GM04504 (cell line): ENCODE measurements at regions not wholly inside any gene's neighbourhood (a gene's known extent, or its start where the extent isn't known, plus 50 kb on each side); places are given as distances from the start of the nearest gene placed in this dataset.

Experiments
- DNase-seq: peaks from one replicate; pipeline ENCODE4 v3.0.0-alpha.2; 2012; ENCODE audit warnings: low read depth

DNA sequence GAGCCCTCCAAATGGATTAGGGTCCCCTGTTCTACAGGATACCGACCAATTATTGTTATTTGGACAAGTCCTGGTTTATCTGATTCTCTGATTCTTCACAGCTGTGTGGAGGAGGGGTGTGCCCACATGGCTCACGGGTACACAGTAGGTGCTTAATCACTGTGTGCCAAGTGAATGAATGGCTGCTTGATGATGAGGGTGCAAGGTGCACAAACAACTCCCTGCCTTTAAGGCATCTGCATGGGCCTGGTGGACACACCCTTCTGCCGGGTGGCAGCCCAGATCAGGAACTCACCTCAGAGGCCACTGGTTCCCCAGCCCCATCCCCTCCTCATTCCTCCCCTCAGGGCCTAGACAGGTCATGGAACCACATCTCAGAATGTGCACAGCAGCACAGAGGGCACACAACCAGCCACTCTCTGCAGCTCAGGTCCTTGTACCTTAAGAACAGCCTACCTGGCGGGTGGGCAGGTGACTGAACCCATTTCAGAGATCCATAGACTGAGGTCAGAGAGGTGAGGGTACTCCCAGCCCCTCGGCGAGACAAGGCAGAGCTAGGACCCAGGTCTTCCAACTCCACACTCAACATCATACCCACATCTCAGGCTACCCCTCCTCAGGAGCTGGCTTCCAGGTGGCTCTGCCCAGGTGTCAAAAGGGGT lies 50.3 kb downstream of the SHANK2 start:
- DNase-seq = no peak

GRCh38 chr11:71201231-71201630 lies 51.1 kb downstream of the SHANK2 start:
- no peak for DNase-seq

GRCh38 chr11:71200761-71201160 lies 51.6 kb downstream of the SHANK2 start:
- DNase-seq = no peak

DNA sequence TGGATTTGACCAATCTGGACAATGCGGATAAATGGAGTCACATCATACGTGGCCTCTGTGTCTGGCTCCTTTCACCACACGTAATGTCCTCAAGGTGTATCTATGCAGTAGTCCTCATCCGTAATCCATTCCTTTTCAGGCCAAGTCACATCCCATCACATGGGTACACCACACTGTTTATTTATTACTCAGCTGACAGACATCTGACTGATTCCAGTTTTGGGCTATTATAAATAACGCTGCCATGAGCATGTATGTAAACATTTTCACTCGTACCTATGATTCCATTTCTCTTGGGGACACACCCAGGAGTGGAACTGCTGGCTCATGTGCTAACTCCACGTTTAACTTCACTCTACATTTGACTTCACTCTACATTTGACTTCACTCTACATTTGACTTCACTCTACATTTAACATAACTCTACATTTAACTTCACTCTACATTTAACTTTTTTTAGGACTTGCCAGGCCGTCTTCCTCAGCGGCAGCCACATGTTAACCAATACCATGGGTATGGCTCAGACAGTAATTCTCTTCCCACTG lies 52.1 kb downstream of the SHANK2 start:
- no peak for DNase-seq

- no peak for DNase-seq
These were observed 53.1 kb downstream of the SHANK2 start for GRCh38 chr11:71199226-71199820.

DNA sequence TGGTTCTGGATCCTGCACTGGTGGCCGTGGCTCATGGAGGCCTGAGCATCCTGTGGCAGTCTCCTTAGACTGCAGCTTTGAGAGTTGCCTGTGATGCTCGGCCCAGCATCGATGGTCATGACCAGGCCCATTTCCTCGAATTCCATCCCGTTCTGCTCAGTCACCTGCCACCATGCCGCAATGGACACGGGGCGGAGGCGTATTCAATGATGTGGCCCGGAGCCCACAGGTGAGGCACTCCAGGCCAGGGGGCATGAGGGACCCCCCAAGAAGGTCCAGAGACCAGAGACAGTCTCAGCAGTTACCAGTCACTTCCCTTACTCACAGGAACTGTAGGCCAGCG lies 53.6 kb downstream of the SHANK2 start:
- DNase-seq = no peak

GRCh38 chr11:71198141-71198822 lies 54.1 kb downstream of the SHANK2 start:
- no peak for DNase-seq

DNA sequence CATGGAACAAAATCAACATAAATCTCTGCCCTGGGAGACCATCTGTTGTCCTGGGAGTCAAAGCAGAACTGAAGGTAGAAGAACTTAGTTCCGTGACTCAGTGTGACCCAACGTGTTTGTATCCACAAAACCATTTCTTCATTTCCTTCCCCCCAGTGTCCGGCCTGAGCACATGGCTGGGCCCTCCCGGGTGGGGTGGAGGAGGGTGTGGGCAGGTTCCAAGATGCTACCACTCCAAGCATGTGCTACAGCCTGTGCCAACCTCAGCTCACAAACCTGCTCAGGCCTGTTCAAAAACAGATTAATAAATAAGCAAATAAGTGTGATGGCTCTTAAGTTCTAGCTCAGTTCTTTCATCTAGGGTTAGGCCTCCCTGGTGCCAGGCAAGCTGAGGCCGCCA lies 55.3 kb downstream of the SHANK2 start:
- no peak for DNase-seq

DNA sequence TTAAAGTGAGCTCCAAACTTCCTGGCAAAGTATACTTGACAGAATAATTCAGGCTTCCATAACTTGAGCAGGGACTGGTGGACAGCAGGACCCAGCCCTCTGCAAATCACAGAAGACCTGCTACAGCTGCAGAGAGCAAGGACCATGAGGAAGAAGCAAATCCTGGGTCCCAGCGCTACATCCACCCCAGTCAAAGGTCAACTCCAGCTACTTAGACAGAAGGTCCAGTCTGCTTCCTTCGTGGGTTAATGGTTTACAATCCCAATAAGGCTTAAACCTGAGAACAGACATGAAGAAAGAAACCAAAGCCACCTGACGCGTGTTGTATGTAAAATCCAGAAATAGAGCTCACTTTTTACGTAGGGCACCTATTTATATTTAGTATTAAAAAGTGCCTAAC lies 57.7 kb downstream of the SHANK2 start:
- DNase-seq = no peak

DNA sequence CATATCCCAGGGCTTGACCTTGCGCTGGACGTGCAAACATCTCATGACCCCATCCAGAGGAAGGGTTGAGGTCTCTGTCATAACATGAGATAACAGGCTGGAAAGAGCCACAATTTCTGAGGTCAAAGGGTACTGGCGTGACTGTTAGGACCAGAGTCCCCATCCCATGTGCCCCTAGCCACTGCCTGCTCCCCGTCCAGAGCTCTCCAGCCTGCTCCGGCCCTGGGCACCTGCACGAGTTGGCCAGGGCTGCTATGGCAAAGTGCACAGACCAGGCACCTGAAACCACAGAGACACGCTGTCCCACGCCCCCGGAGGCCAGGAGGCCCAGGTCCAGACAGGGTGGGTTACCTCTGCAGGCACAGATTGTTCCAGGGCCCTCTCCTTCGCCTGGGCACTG lies 58.9 kb downstream of the SHANK2 start:
- DNase-seq = no peak

GRCh38 chr11:71192629-71193028 lies 59.7 kb downstream of the SHANK2 start:
- DNase-seq = no peak

- DNase-seq = no peak
These were observed 61.2 kb downstream of the SHANK2 start for GRCh38 chr11:71191201-71191600.

DNA sequence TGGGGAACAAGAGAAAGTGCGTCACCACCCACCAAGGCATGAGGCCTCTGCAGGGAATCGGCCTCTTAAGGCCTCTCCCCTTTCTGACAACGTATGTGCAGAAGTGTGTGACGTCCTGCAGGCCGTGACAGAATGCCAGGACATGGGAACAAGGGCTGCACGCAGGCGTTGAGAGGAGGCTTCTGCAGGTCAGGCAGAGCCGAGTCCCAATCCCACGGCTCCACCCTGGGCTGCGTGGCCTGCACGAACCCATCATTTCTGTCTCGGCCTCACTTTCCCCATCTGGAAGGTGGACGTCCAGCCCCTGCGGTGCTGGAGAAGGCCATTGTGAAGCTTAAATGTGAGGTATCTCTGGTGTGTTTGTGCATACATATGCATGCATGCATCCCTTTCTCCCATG lies 61.8 kb downstream of the SHANK2 start:
- DNase-seq = no peak

DNA sequence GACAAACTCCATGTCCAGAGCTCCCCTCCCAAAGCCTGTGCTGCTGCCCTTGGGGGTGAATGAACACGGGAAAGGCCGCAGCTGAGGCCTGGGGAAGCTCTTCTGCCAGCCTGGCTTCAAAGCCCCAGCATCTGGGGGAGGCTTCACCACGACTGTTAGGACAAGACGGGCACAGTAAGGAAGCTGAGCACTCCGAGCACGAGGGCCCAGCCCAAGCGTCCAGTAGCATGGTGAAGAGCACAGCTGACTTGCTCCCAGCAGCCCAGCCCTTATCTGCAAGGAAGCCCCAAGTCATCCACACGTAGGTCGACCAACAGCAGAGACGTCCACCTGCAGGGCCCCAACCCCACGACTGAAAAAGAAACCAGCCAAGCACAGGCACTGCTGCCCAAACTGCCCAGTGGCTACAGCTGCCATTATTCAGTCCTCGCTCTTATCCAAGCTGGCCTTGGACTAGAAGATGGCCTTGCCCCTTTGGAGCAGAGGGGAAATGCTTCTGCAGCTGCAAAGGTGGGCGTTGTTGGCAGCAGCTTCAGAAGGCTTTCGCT lies 62.5 kb downstream of the SHANK2 start:
- no peak for DNase-seq

DNA sequence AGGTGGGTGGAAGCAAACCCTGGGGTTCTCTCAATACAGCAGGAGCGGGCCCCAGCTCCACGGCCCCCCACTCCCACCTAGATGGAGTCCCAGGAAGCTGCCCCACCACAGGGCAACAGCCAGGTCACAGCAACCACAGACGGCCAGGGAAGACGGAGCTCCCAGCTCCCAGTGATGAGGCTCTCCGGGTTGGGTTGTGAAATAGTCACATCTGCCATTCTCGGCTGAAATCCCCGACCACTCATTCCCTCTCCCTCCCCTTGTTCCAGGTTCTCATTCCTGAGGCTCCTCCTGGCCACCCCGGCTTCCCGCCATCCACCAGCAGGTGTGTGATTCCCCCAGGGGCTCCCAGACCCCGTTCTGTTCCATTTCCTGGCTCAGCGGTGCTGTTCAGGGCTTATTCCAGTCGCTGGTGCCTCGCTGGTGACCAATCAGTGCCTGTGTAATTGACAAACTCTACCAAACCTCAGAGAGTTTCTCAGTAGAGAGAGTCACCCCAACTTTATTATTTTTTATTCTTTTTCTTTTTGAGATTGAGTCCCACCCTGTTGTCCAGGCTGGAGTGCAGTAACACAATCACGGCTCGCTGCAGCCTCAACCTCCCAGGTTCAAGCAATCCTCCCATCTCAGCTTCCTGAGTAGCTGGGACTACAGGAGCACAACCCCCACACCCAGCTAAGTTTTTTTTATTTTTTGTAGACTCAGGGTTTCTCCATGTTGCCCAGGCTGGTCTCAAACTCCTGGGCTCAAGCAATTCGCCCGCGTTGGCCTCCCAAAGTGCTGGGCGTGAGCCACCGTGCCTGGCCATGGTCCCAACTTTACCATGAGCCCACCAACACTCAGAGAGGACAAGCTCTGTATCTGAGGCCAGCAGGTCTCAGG lies 63.2 kb downstream of the SHANK2 start:
- DNase-seq = no peak

DNA sequence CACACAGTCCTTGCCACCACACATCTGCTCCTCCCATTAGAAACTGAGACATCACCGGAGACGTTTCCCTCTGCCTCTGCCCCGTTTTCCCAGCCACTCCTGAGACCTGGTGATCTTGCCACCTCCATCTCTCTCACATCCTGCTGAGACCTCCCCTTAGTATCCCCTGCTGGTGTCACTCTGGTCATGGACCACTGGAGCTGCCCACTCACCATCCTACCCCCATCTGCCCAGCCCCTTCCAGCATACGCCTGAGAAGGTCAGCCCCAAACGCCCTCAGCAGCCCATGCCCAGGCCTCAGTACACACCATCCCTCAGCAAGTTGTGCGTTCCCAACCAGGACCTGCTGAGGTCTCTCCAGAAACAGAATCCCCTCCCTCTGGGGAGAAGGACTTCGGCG lies 64.3 kb downstream of the SHANK2 start:
- no peak for DNase-seq

GRCh38 chr11:71186806-71187205 lies 65.6 kb downstream of the SHANK2 start:
- DNase-seq = no peak

- no peak for DNase-seq
These were observed 67.0 kb downstream of the SHANK2 start for GRCh38 chr11:71185411-71185810.

GRCh38 chr11:71184421-71185210 lies 67.8 kb downstream of the SHANK2 start:
- no peak for DNase-seq

DNA sequence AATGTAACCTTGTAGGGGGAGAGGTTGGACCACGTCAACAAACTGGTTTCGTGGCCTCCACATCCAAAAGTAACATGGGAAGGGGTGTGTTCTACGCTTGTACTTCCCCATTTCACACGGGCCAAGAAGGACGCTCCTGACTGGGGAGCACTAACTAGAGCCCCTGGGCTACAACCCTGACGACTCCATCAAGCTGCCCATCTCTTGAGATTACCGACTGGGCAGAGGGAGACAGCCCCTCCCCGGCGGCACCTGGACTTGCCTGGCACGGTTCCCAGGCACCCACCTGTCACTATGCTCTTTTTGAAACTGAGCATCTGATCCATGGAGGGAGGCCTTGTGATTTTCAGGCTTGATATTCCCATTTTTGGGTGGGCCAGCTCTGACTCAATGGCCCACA lies 68.5 kb downstream of the SHANK2 start:
- DNase-seq = no peak
